Mesenchymal stem cell (in vitro differentiated cells and primary cell): ENCODE measurements at regions not wholly inside any gene's neighbourhood (a gene's known extent, or its start where the extent isn't known, plus 50 kb on each side); places are given as distances from the start of the nearest gene placed in this dataset.

Source experiments
- DNase-seq: peaks from one replicate; pipeline ENCODE4 v3.0.0-alpha.2; 2013
- H2AFZ ChIP-seq: one replicate; pipeline ENCODE4 v1.6.1; 2013; ENCODE audit warnings: low read depth, mild to moderate bottlenecking, control low read depth, inconsistent platforms, low read length, moderate library complexity
- H2AK5ac ChIP-seq: 2 replicates; pipeline ENCODE4 v1.6.1; 2013; ENCODE audit warnings: low read length, moderate library complexity, mild to moderate bottlenecking, inconsistent platforms; ENCODE audit not compliant: severe bottlenecking
- H2BK120ac ChIP-seq: one replicate; pipeline ENCODE4 v1.6.1; 2013; ENCODE audit warnings: low read depth, mild to moderate bottlenecking, inconsistent platforms, low read length, moderate library complexity
- H2BK12ac ChIP-seq, 2 experiments: one replicate each; pipeline ENCODE4 v1.6.1; 2013; ENCODE audit warnings: inconsistent platforms in 2 of 2, low read length in 2 of 2, mild to moderate bottlenecking in 2 of 2, moderate library complexity in 2 of 2, control low read depth in 1 of 2
- H2BK15ac ChIP-seq: one replicate; pipeline ENCODE4 v1.6.1; 2013; ENCODE audit warnings: mild to moderate bottlenecking, low read depth, inconsistent platforms; ENCODE audit not compliant: poor library complexity, severe bottlenecking
- H2BK5ac ChIP-seq: 2 replicates; pipeline ENCODE4 v1.6.1; 2013; ENCODE audit warnings: low read depth, mild to moderate bottlenecking, low read length, control low read depth, inconsistent platforms; ENCODE audit not compliant: poor library complexity, severe bottlenecking
- H3K14ac ChIP-seq, 2 experiments: one replicate each; pipeline ENCODE4 v1.6.1; 2013; ENCODE audit warnings: inconsistent platforms in 2 of 2, low read length in 2 of 2, control low read depth in 1 of 2, mild to moderate bottlenecking in 1 of 2, moderate library complexity in 1 of 2
- H3K18ac ChIP-seq, 2 experiments: one replicate each; pipeline ENCODE4 v1.6.1; 2013; ENCODE audit warnings: inconsistent platforms in 2 of 2, low read length in 2 of 2, control low read depth in 1 of 2, low read depth in 1 of 2, mild to moderate bottlenecking in 1 of 2
- H3K23ac ChIP-seq, 2 experiments: one replicate each; pipeline ENCODE4 v1.6.1; 2013; ENCODE audit warnings: inconsistent platforms in 2 of 2, low read length in 2 of 2, mild to moderate bottlenecking in 2 of 2, moderate library complexity in 2 of 2, control low read depth in 1 of 2
- H3K27ac ChIP-seq: 2 replicates; pipeline ENCODE4 v1.5.1; 2013; ENCODE audit warnings: mild to moderate bottlenecking, moderate library complexity, low read length, control low read depth, inconsistent platforms; ENCODE audit not compliant: poor library complexity, severe bottlenecking
- H3K27me3 ChIP-seq, 2 experiments: 2 replicates each; pipeline versions ENCODE4 v1.6.1 to v1.7.0; 2013; ENCODE audit warnings: low read length in 2 of 2, mild to moderate bottlenecking in 2 of 2, moderate library complexity in 2 of 2, control low read depth in 1 of 2, inconsistent platforms in 1 of 2; ENCODE audit not compliant: control insufficient read depth in 1 of 2, insufficient read depth in 1 of 2
- H3K36me3 ChIP-seq, 2 experiments: 2 replicates each; pipeline versions ENCODE4 v1.6.1 to v1.7.0; 2013; ENCODE audit warnings: low read length in 2 of 2, control low read depth in 1 of 2, inconsistent platforms in 1 of 2, low read depth in 1 of 2, mild to moderate bottlenecking in 1 of 2; ENCODE audit not compliant: insufficient read depth in 2 of 2, control insufficient read depth in 1 of 2
- H3K4ac ChIP-seq, 2 experiments: one replicate each; pipeline ENCODE4 v1.6.1; 2013; ENCODE audit warnings: inconsistent platforms in 2 of 2, low read length in 2 of 2, mild to moderate bottlenecking in 2 of 2, moderate library complexity in 2 of 2, control low read depth in 1 of 2, low read depth in 1 of 2
- H3K4me1 ChIP-seq: 2 replicates; pipeline ENCODE4 v1.6.1; 2013; ENCODE audit warnings: low read depth, low read length, control low read depth; ENCODE audit not compliant: control insufficient read depth, insufficient read depth
- H3K4me2 ChIP-seq: 2 replicates; pipeline ENCODE4 v1.6.1; 2013; ENCODE audit warnings: low read length, mild to moderate bottlenecking, inconsistent platforms; ENCODE audit not compliant: poor library complexity, severe bottlenecking
- H3K4me3 ChIP-seq, 2 experiments: 2 replicates each; pipeline versions ENCODE4 v1.5.1 to v1.7.0; 2013; ENCODE audit warnings: low read length in 2 of 2, mild to moderate bottlenecking in 2 of 2, control low read depth in 1 of 2, low read depth in 1 of 2; ENCODE audit not compliant: insufficient read depth in 1 of 2
- H3K79me1 ChIP-seq: replicated peaks from 2 replicates; pipeline ENCODE4 v1.6.1; 2013; ENCODE audit warnings: mild to moderate bottlenecking, control low read depth, low read length, inconsistent platforms; ENCODE audit not compliant: poor library complexity, severe bottlenecking
- H3K9ac ChIP-seq: 2 replicates; pipeline ENCODE4 v1.7.0; 2013; ENCODE audit warnings: mild to moderate bottlenecking, low read length, moderate library complexity
- H3K9me3 ChIP-seq: 2 replicates; pipeline ENCODE4 v1.7.0; 2013; ENCODE audit warnings: mild to moderate bottlenecking, low read length; ENCODE audit not compliant: control insufficient read depth
- H4K8ac ChIP-seq: one replicate; pipeline ENCODE4 v1.6.1; 2013; ENCODE audit warnings: inconsistent platforms, mild to moderate bottlenecking, low read length, moderate library complexity
- H4K91ac ChIP-seq: one replicate; pipeline ENCODE4 v1.6.1; 2013; ENCODE audit warnings: mild to moderate bottlenecking, low read length, inconsistent platforms
- WGBS: methylation state at CpG from one replicate; pipeline ENCODE4 v1.1.7; 2013; ENCODE audit warnings: mixed read lengths; 5-methylcytosine and 5-hydroxymethylcytosine counted together

DNA sequence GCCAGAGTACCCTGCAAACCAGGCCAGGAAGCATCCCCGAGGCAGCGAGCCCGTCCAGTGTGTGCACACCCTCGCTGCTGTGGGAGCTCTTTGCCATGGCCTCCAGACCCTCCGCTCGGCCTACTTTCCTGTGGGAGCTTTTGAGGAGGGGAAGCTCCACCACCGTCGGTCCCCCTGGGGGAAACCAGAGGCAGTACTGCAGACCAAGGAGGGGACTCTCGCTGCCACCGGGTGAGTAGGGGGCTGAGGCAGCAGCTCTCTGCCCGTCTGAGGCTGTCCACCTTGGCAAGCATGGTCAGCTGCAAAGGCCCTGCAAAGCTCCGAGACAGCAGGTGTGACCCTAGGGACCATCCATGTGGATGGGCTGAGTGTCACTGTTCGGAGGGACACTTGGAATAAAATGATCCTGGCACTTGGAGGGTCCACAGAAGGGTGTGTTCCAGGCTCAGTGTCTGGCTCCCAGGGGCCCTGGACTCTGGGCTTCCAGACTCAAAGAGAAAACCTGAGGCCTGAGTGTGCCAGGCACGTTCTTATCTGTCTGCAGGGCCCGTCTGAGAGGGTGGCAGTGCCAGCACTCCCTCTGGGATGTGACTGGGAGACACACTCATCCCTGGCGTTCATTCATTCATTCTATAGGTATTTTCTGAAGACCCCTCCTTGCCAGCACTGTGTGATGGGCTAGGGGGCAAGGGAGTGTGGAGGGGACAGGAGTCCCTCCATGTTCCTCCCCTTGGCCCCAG is 282.8 kb upstream of the HS6ST1 start:
- Histone ChIP-seq H2BK12ac (no peak overlapping the region), H3K27me3 (peaks cover 0 to 38% of the 10 kb centered on the region in 2 experiments), H2BK15ac (no peak overlapping the region), H3K18ac (no peak overlapping the region), H4K91ac (no peak overlapping the region), H3K79me1 (no peaks in the 10 kb centered on the region), H2AK5ac (no peak overlapping the region), H3K14ac (peak overlapping the region in 1 of 2 experiments; percentile 13), H2AFZ (no peak overlapping the region), H3K4me2 (no peak overlapping the region), H3K9me3 (no peaks in the 10 kb centered on the region), H3K4ac (no peak overlapping the region), H3K36me3 (no peaks in the 10 kb centered on the region), H3K9ac (no peak overlapping the region), H2BK120ac (no peak overlapping the region), H4K8ac (no peak overlapping the region), H3K4me1 (no peaks in the 10 kb centered on the region), H3K27ac (no peak overlapping the region), H3K23ac (no peak overlapping the region), H3K4me3 (no peak overlapping the region), H2BK5ac (no peak overlapping the region)
- no peak for DNase-seq
- WGBS: 83% methylated on average over 16 of the region's 16 CpGs

GRCh38 chr2:128602038-128602698 is 283.5 kb upstream of the HS6ST1 start:
- H2AFZ ChIP-seq: no peak overlapping the region
- no peak overlapping the region for H2BK12ac ChIP-seq
- 44% methylated on average over 2 of the region's 11 CpGs for WGBS
- no peak overlapping the region for H2BK15ac ChIP-seq
- H3K9me3 ChIP-seq: no peaks in the 10 kb centered on the region
- H3K36me3 ChIP-seq: no peaks in the 10 kb centered on the region
- H3K79me1 ChIP-seq: no peaks in the 10 kb centered on the region
- H3K14ac ChIP-seq: no peak overlapping the region
- no peak overlapping the region for H4K91ac ChIP-seq
- no peak overlapping the region for H3K4me3 ChIP-seq
- H3K18ac ChIP-seq: no peak overlapping the region
- no peak overlapping the region for H3K23ac ChIP-seq
- DNase-seq: no peak
- no peak overlapping the region for H4K8ac ChIP-seq
- no peak overlapping the region for H2BK5ac ChIP-seq
- H3K4ac ChIP-seq: no peak overlapping the region
- H2AK5ac ChIP-seq: no peak overlapping the region
- no peak overlapping the region for H3K9ac ChIP-seq
- H3K4me2 ChIP-seq: no peak overlapping the region
- no peak overlapping the region for H3K27ac ChIP-seq
- H2BK120ac ChIP-seq: no peak overlapping the region
- H3K27me3 ChIP-seq: peaks cover 0 to 34% of the 10 kb centered on the region in 2 experiments
- no peaks in the 10 kb centered on the region for H3K4me1 ChIP-seq

GRCh38 chr2:128602699-128603101 is 284.0 kb upstream of the HS6ST1 start:
- no peaks in the 10 kb centered on the region for H3K4me1 ChIP-seq
- no peak overlapping the region for H4K91ac ChIP-seq
- no peak overlapping the region for H3K4me3 ChIP-seq
- H2BK12ac ChIP-seq: no peak overlapping the region
- no peak overlapping the region for H3K14ac ChIP-seq
- no peak overlapping the region for H3K9ac ChIP-seq
- 91% methylated on average over 14 of the region's 14 CpGs for WGBS
- H2AK5ac ChIP-seq: no peak overlapping the region
- DNase-seq: no peak
- H3K36me3 ChIP-seq: no peaks in the 10 kb centered on the region
- no peak overlapping the region for H2BK120ac ChIP-seq
- no peak overlapping the region for H3K18ac ChIP-seq
- H3K4me2 ChIP-seq: no peak overlapping the region
- H2BK5ac ChIP-seq: no peak overlapping the region
- no peaks in the 10 kb centered on the region for H3K9me3 ChIP-seq
- H2AFZ ChIP-seq: no peak overlapping the region
- no peak overlapping the region for H4K8ac ChIP-seq
- no peak overlapping the region for H2BK15ac ChIP-seq
- no peak overlapping the region for H3K4ac ChIP-seq
- peaks cover 0 to 32% of the 10 kb centered on the region in 2 experiments for H3K27me3 ChIP-seq
- H3K79me1 ChIP-seq: no peaks in the 10 kb centered on the region
- H3K27ac ChIP-seq: no peak overlapping the region
- H3K23ac ChIP-seq: no peak overlapping the region

DNA sequence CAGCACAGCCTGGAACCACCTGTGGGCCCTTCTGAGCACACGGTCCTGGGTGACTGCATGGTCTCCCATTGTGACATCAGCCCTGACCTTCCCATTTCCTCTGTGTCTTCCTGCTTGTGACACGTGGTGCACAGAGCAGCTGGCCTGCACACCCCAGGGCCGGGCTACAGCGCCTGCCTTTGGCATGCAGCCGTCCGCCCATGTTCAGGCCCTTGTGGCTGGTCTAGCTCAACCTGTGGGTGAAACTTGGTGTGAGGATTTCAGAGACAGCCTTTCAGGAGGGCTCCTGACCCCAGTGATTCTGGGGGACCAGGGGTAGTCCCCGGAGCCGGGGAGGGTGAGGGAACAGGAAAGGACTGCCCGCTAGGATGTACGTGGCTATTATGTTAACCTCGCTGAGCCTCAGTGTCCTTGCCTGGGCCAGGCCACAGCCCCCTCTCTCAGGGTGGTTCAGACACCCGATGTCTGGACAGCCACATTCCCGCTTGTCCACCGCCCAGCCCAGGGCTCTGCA is 284.8 kb upstream of the HS6ST1 start:
- Histone ChIP-seq H3K27me3 (peaks cover 0 to 30% of the 10 kb centered on the region in 2 experiments), H4K91ac (no peak overlapping the region), H3K14ac (peak overlapping the region in 1 of 2 experiments; percentile 69), H3K79me1 (no peaks in the 10 kb centered on the region), H2AK5ac (no peak overlapping the region), H3K27ac (no peak overlapping the region), H2BK5ac (no peak overlapping the region), H3K4me1 (peaks cover 3% of the 10 kb centered on the region), H3K4me3 (no peak overlapping the region), H4K8ac (no peak overlapping the region), H3K4me2 (no peak overlapping the region), H3K9me3 (no peaks in the 10 kb centered on the region), H3K23ac (no peak overlapping the region), H2BK120ac (no peak overlapping the region), H3K9ac (no peak overlapping the region), H3K4ac (no peak overlapping the region), H2BK12ac (no peak overlapping the region), H3K36me3 (no peaks in the 10 kb centered on the region), H2AFZ (no peak overlapping the region), H2BK15ac (no peak overlapping the region), H3K18ac (no peak overlapping the region)
- 89% methylated on average over 14 of the region's 14 CpGs for WGBS
- DNase-seq: no peak
